K562 (cell line): ENCODE measurements at regions not wholly inside any gene's neighbourhood (a gene's known extent, or its start where the extent isn't known, plus 50 kb on each side); places are given as distances from the start of the nearest gene placed in this dataset.

Source experiments
- GTF2E2 ChIP-seq: fragments of 200-800 bp; sonication (Bioruptor generic); IDR thresholded peaks from 2 replicates; pipeline ENCODE4 v1.6.1; 2016; ENCODE audit warnings: missing genetic modification characterization, missing compliant biosample characterization
- RFX7 ChIP-seq: fragments of 250-450 bp; sonication (Bioruptor Pico); IDR thresholded peaks from 2 replicates; pipeline ENCODE4 v1.5.1; 2021; ENCODE audit warnings: mild to moderate bottlenecking
- SMAD3 ChIP-seq: fragments of 450-650 bp; formaldehyde crosslinking; conservative IDR thresholded peaks from 2 replicates; pipeline ENCODE4 v1.4.0; 2020; ENCODE audit warnings: mild to moderate bottlenecking
- ZKSCAN1 ChIP-seq: fragments of 150-350 bp; IDR thresholded peaks from 2 replicates; pipeline ENCODE4 v1.6.1; 2016; ENCODE audit warnings: low read depth, low read length
- TF ChIP-seq, protein P1 (sequence below), 2 experiments: fragments of 450-650 bp; IDR thresholded peaks; 2 replicates each; pipeline ENCODE4 v1.6.1; 2016; ENCODE audit warnings: mild to moderate bottlenecking in 2 of 2, borderline replicate concordance in 1 of 2, low read depth in 1 of 2, moderate library complexity in 1 of 2
- TF ChIP-seq, protein P2 (sequence below): fragments of 250-450 bp; sonication (Bioruptor Pico); IDR thresholded peaks from 2 replicates; pipeline ENCODE4 v1.5.0; 2022; ENCODE audit warnings: mild to moderate bottlenecking

DNA sequence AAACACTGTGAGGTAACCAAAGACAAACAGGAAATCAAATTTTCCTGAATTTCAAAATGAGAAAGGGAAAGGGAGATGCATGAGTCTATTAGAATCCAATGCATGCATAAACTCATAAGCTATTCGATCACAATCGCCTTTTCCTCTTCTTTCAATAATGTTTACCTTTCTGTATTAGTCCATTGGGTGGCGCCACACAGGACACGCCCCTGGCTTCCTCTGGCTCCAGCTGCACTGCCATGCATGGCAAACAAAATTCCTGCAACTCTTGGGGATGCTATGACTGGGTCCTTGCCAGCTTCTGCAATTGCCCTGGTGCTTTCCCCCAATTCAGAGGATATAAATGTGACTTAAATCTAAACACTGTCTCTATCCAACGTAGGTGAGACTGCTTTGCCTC, 424.5 kb upstream of the PCDH7 start (continued):
- TF ChIP-seq, protein P1, sequence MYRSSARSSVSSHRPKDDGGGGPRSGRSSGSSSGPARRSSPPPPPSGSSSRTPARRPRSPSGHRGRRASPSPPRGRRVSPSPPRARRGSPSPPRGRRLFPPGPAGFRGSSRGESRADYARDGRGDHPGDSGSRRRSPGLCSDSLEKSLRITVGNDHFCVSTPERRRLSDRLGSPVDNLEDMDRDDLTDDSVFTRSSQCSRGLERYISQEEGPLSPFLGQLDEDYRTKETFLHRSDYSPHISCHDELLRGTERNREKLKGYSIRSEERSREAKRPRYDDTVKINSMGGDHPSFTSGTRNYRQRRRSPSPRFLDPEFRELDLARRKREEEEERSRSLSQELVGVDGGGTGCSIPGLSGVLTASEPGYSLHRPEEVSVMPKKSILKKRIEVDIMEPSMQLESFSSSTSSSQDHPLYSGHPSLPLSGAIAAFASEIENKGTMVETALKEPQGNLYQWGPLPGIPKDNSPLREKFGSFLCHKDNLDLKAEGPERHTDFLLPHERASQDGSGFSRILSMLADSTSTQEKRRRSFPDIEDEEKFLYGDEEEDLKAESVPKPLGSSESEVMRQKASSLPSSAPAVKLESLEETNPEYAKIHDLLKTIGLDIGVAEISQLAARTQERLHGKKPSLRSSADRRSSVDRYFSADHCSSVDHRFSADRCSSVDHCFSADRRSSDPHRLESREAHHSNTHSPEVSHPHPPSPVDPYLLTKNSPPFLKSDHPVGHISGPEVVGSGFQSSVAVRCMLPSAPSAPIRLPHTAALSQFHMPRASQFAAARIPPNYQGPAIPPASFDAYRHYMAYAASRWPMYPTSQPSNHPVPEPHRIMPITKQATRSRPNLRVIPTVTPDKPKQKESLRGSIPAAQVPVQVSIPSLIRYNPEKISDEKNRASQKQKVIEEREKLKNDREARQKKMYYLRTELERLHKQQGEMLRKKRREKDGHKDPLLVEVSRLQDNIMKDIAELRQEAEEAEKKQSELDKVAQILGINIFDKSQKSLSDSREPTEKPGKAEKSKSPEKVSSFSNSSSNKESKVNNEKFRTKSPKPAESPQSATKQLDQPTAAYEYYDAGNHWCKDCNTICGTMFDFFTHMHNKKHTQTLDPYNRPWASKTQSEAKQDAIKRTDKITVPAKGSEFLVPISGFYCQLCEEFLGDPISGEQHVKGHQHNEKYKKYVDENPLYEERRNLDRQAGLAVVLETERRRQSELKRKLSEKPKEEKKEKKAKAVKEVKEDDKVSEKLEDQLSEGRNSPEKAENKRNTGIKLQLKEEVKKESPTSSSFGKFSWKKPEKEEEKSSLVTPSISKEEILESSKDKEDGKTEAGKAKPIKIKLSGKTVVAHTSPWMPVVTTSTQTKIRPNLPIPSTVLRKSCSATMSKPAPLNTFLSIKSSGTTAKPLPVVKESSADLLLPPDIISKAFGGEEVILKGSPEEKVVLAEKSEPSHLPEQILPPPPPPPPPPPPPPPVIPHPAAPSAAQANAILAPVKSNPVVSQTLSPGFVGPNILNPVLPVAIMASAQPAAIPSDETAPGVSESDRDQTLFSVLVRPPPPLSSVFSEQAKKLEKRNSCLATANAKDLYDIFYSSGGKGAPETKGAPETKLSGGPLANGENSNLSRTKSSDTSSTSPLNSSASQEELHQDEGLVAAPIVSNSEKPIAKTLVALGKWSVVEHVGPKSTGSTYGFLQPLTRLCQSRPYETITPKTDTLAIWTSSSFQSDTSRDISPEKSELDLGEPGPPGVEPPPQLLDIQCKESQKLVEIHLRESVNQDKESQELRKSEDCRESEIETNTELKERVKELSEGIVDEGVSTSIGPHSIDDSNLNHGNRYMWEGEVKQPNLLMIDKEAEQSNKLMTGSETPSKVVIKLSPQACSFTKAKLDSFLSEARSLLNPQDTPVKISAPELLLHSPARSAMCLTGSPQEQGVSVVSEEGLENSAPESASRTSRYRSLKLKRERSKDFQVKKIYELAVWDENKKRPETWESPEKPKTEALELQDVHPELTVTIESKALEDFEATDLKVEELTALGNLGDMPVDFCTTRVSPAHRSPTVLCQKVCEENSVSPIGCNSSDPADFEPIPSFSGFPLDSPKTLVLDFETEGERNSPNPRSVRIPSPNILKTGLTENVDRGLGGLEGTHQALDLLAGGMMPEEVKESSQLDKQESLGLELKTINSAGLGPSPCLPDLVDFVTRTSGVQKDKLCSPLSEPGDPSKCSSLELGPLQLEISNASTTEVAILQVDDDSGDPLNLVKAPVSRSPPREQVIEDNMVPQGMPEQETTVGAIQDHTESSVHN (IDR thresholded peaks at IDR 0.05; ENCODE audit: borderline replicate concordance in 1 of 2, low read depth in 1 of 2), result no peak
- TF ChIP-seq, protein P2, sequence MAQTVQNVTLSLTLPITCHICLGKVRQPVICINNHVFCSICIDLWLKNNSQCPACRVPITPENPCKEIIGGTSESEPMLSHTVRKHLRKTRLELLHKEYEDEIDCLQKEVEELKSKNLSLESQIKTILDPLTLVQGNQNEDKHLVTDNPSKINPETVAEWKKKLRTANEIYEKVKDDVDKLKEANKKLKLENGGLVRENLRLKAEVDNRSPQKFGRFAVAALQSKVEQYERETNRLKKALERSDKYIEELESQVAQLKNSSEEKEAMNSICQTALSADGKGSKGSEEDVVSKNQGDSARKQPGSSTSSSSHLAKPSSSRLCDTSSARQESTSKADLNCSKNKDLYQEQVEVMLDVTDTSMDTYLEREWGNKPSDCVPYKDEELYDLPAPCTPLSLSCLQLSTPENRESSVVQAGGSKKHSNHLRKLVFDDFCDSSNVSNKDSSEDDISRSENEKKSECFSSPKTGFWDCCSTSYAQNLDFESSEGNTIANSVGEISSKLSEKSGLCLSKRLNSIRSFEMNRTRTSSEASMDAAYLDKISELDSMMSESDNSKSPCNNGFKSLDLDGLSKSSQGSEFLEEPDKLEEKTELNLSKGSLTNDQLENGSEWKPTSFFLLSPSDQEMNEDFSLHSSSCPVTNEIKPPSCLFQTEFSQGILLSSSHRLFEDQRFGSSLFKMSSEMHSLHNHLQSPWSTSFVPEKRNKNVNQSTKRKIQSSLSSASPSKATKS (CRISPR knock-in tag), result no peak
- TF ChIP-seq ZKSCAN1, result no peak
- TF ChIP-seq RFX7 (CRISPR knock-in tag), result no peak
- TF ChIP-seq GTF2E2 (tag), result no peak
- TF ChIP-seq SMAD3, result no peak
